CD14-positive monocyte (primary cell): ENCODE measurements at regions not wholly inside any gene's neighbourhood (a gene's known extent, or its start where the extent isn't known, plus 50 kb on each side); places are given as distances from the start of the nearest gene placed in this dataset.

Source experiments
- DNase-seq, 3 donors: peaks; one replicate each; pipeline ENCODE4 v3.0.0-alpha.2; 2011 to 2022
- H2AFZ ChIP-seq: 2 replicates; pipeline ENCODE4 v1.6.0; 2012; ENCODE audit warnings: mild to moderate bottlenecking, low read depth, low read length, inconsistent platforms; ENCODE audit not compliant: insufficient read depth, poor library complexity, severe bottlenecking
- H3K27ac ChIP-seq, 2 donors: 1 replicate in 1 of 2; 2 replicates in 1 of 2; pipeline ENCODE4 v1.5.1; 2012 to 2013; ENCODE audit warnings: low read length in 2 of 2, control low read depth in 1 of 2, inconsistent platforms in 1 of 2, low read depth in 1 of 2, mild to moderate bottlenecking in 1 of 2
- H3K27me3 ChIP-seq, 2 donors: one replicate each; pipeline versions ENCODE4 v1.6.0 to v1.6.1; 2011 to 2013; ENCODE audit warnings: low read length in 2 of 2; ENCODE audit not compliant: control insufficient read depth in 2 of 2, insufficient read depth in 2 of 2
- H3K36me3 ChIP-seq, 2 donors: replicated peaks in 1 of 2; 1 replicate in 1 of 2; 2 replicates in 1 of 2; pipeline versions ENCODE4 v1.5.1 to v1.6.1; 2012 to 2013; ENCODE audit warnings: low read length in 2 of 2, control low read depth in 1 of 2, inconsistent platforms in 1 of 2, mild to moderate bottlenecking in 1 of 2; ENCODE audit not compliant: insufficient read depth in 2 of 2, control insufficient read depth in 1 of 2
- H3K4me1 ChIP-seq, 2 donors: 1 replicate in 1 of 2; 2 replicates in 1 of 2; pipeline versions ENCODE4 v1.5.1 to v1.6.1; 2012 to 2013; ENCODE audit warnings: low read length in 2 of 2, control low read depth in 1 of 2, inconsistent platforms in 1 of 2, mild to moderate bottlenecking in 1 of 2, moderate library complexity in 1 of 2; ENCODE audit not compliant: insufficient read depth in 2 of 2, control insufficient read depth in 1 of 2
- H3K4me2 ChIP-seq: replicated peaks from 2 replicates; pipeline ENCODE3; 2012; ENCODE audit warnings: low read length, moderate library complexity, mild to moderate bottlenecking; ENCODE audit not compliant: poor library complexity, severe bottlenecking; ENCODE audit errors: extremely low read depth
- H3K4me3 ChIP-seq, 3 experiments: fragments of 200-600 bp in 1 of 3; sonication (generic) in 1 of 3; replicated peaks in 1 of 3; 1 replicate in 2 of 3; 2 replicates in 1 of 3; pipeline ENCODE4 v1.5.1; 2011 to 2013; ENCODE audit warnings: low read length in 3 of 3, mild to moderate bottlenecking in 3 of 3, control low read depth in 2 of 3, low read depth in 2 of 3, inconsistent platforms in 1 of 3, moderate library complexity in 1 of 3
- H3K79me2 ChIP-seq: 2 replicates; pipeline ENCODE4 v1.6.0; 2012; ENCODE audit warnings: mild to moderate bottlenecking, control low read depth, inconsistent platforms, low read length, moderate library complexity; ENCODE audit not compliant: insufficient read depth
- H3K9ac ChIP-seq: 2 replicates; pipeline ENCODE4 v1.6.0; 2017; ENCODE audit warnings: low read length, mild to moderate bottlenecking; ENCODE audit not compliant: insufficient read depth, poor library complexity, severe bottlenecking
- H3K9me3 ChIP-seq, 2 donors: replicated peaks in 1 of 2; 1 replicate in 1 of 2; 2 replicates in 1 of 2; pipeline versions ENCODE4 v1.5.1 to v1.6.1; 2012 to 2013; ENCODE audit warnings: low read length in 2 of 2, control low read depth in 1 of 2; ENCODE audit not compliant: control insufficient read depth in 1 of 2, insufficient read depth in 1 of 2
- H4K20me1 ChIP-seq: 2 replicates; pipeline ENCODE4 v1.6.0; 2012; ENCODE audit warnings: mild to moderate bottlenecking, low read length, control low read depth, moderate library complexity; ENCODE audit not compliant: insufficient read depth
- H3K27ac Mint-ChIP-seq, 7 donors: one replicate each; pipeline ENCODE4 v1.8.0; 2020; ENCODE audit warnings: mild to moderate bottlenecking in 7 of 7, mixed read lengths in 7 of 7, moderate library complexity in 6 of 7, inconsistent platforms in 2 of 7
- H3K27me3 Mint-ChIP-seq, 3 donors: one replicate each; pipeline ENCODE4 v1.8.0; 2021 to 2022; ENCODE audit warnings: low read depth in 3 of 3, mild to moderate bottlenecking in 3 of 3, mixed read lengths in 3 of 3, moderate library complexity in 3 of 3, inconsistent platforms in 1 of 3
- H3K36me3 Mint-ChIP-seq, 2 donors: one replicate each; pipeline ENCODE4 v1.8.0; 2020; ENCODE audit warnings: mixed read lengths in 2 of 2, inconsistent platforms in 1 of 2, mild to moderate bottlenecking in 1 of 2
- H3K4me1 Mint-ChIP-seq: one replicate; pipeline ENCODE4 v1.8.0; 2020; ENCODE audit warnings: mild to moderate bottlenecking, mixed read lengths
- H3K4me3 Mint-ChIP-seq, 2 donors: one replicate each; pipeline ENCODE4 v1.8.0; 2020; ENCODE audit warnings: mild to moderate bottlenecking in 2 of 2, mixed read lengths in 2 of 2, moderate library complexity in 1 of 2
- H3K9me3 Mint-ChIP-seq, 7 donors: one replicate each; pipeline ENCODE4 v1.8.0; 2020 to 2022; ENCODE audit warnings: mixed read lengths in 7 of 7, mild to moderate bottlenecking in 6 of 7, moderate library complexity in 6 of 7, inconsistent platforms in 2 of 7
- WGBS: methylation state at CpG from one replicate; pipeline ENCODE4 v1.1.5; 2013; ENCODE audit warnings: missing lambda C conversion rate; ENCODE audit not compliant: insufficient coverage; 5-methylcytosine and 5-hydroxymethylcytosine counted together
- intact Hi-C, 2 donors: fragments of 100-400 bp; cut with micrococcal nuclease; formaldehyde crosslinking; loops; one replicate each; pipeline versions ENCODE4 v1.15.0 to v1.15.1; 2023
- TF ChIP-seq, protein P1 (sequence below): fragments of 200-600 bp; IDR thresholded peaks from one replicate; pipeline ENCODE4 v1.8.0; 2022; ENCODE audit warnings: antibody characterized with exemption, mild to moderate bottlenecking

DNA sequence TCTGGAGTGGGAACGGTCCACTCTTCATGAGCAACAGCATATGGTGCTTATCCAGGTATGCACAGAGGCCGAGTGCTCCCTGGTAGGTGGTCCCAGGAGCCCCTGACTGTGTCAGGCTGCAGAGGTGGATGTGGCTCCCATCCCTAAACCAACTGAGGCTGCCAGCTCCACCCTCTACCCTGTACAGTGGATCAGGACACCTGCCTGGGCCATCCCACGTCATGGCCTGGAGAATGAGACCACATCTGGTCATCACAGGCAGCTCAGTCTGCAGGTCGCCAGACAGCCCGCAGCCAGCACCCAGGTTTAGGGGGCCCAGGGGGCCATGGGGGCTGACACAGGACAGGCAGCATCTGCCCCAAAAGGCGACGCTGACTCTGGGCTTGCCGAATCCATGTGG is 100.3 kb upstream of the TMEM18 start:
- Histone ChIP-seq H3K27ac (no peak overlapping the region), H4K20me1 (no peaks in the 10 kb centered on the region), H3K9me3 (peaks cover 0 to 3% of the 10 kb centered on the region in 2 donors), H3K9ac (no peak overlapping the region), H3K27me3 (no peaks in the 10 kb centered on the region), H3K4me1 (no peaks in the 10 kb centered on the region), H2AFZ (no peak overlapping the region), H3K4me2 (no peak overlapping the region), H3K79me2 (no peaks in the 10 kb centered on the region), H3K36me3 (no peaks in the 10 kb centered on the region), H3K4me3 (no peak overlapping the region)
- TF ChIP-seq, protein P1, sequence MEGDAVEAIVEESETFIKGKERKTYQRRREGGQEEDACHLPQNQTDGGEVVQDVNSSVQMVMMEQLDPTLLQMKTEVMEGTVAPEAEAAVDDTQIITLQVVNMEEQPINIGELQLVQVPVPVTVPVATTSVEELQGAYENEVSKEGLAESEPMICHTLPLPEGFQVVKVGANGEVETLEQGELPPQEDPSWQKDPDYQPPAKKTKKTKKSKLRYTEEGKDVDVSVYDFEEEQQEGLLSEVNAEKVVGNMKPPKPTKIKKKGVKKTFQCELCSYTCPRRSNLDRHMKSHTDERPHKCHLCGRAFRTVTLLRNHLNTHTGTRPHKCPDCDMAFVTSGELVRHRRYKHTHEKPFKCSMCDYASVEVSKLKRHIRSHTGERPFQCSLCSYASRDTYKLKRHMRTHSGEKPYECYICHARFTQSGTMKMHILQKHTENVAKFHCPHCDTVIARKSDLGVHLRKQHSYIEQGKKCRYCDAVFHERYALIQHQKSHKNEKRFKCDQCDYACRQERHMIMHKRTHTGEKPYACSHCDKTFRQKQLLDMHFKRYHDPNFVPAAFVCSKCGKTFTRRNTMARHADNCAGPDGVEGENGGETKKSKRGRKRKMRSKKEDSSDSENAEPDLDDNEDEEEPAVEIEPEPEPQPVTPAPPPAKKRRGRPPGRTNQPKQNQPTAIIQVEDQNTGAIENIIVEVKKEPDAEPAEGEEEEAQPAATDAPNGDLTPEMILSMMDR: no peak
- Mint-ChIP-seq H3K27me3 (peaks cover 0 to 3% (median 2%) of the 10 kb centered on the region in 3 donors), H3K9me3 (peaks cover 0 to 7% (median 2%) of the 10 kb centered on the region in 7 donors), H3K4me1 (no peaks in the 10 kb centered on the region), H3K4me3 (no peak overlapping the region), H3K36me3 (no peaks in the 10 kb centered on the region), H3K27ac (no peak overlapping the region)
- 95% methylated on average over 8 of the region's 8 CpGs for whole genome bisulfite sequencing
- no peak for DNase-seq
- intact Hi-C loops: no loop called here

GRCh38 chr2:777051-777450 is 99.8 kb upstream of the TMEM18 start:
- H3K27me3 Mint-ChIP-seq: peaks cover 0 to 3% (median 2%) of the 10 kb centered on the region in 3 donors
- Histone ChIP-seq H3K4me3 (no peak overlapping the region), H3K27ac (no peak overlapping the region), H2AFZ (no peak overlapping the region), H4K20me1 (no peaks in the 10 kb centered on the region), H3K9ac (no peak overlapping the region), H3K36me3 (no peaks in the 10 kb centered on the region), H3K27me3 (no peaks in the 10 kb centered on the region), H3K9me3 (peaks cover 0 to 3% of the 10 kb centered on the region in 2 donors), H3K79me2 (no peaks in the 10 kb centered on the region), H3K4me1 (no peaks in the 10 kb centered on the region), H3K4me2 (no peak overlapping the region)
- no peaks in the 10 kb centered on the region for H3K4me1 Mint-ChIP-seq
- H3K9me3 Mint-ChIP-seq: peaks cover 0 to 7% (median 3%) of the 10 kb centered on the region in 7 donors
- no peak for DNase-seq
- WGBS: 92% methylated on average over 15 of the region's 15 CpGs
- H3K36me3 Mint-ChIP-seq: no peaks in the 10 kb centered on the region
- H3K27ac Mint-ChIP-seq: no peak overlapping the region
- TF ChIP-seq, protein P1: no peak
- intact Hi-C loops: no loop called here
- no peak overlapping the region for H3K4me3 Mint-ChIP-seq
